PFSK-1 (cell line): ENCODE measurements at regions not wholly inside any gene's neighbourhood (a gene's known extent, or its start where the extent isn't known, plus 50 kb on each side); places are given as distances from the start of the nearest gene placed in this dataset.
A peak's percentile ranks its signal among the peaks of the same experiment; 100 is the strongest.

Experiments used
- FOXP2 ChIP-seq: optimal IDR thresholded peaks from 2 replicates; pipeline ENCODE3; 2011; ENCODE audit warnings: borderline replicate concordance, control low read depth, inconsistent platforms; ENCODE audit not compliant: insufficient read depth; ENCODE audit errors: extremely low read length, extremely low read depth
- POLR2AphosphoS5 ChIP-seq: IDR thresholded peaks from 2 replicates; pipeline ENCODE4 v1.6.1; 2012; ENCODE audit warnings: low read depth, mild to moderate bottlenecking, control low read depth, low read length, moderate library complexity
- SIN3A ChIP-seq: IDR thresholded peaks from 2 replicates; pipeline ENCODE4 v1.6.1; 2012; ENCODE audit warnings: mild to moderate bottlenecking, low read length, moderate library complexity, borderline replicate concordance; ENCODE audit not compliant: insufficient read depth
- TAF1 ChIP-seq: IDR thresholded peaks from 2 replicates; pipeline ENCODE4 v1.6.1; 2012; ENCODE audit warnings: low read length, control low read depth, borderline replicate concordance; ENCODE audit not compliant: insufficient read depth
- TF ChIP-seq, protein P1 (sequence below), 2 experiments: IDR thresholded peaks; 2 replicates each; pipeline versions ENCODE4 v1.6.1 to v1.8.0; 2011 to 2012; ENCODE audit warnings: low read depth in 2 of 2, low read length in 2 of 2, control low read depth in 1 of 2, inconsistent platforms in 1 of 2, mild to moderate bottlenecking in 1 of 2, moderate library complexity in 1 of 2; ENCODE audit not compliant: insufficient read depth in 1 of 2

DNA sequence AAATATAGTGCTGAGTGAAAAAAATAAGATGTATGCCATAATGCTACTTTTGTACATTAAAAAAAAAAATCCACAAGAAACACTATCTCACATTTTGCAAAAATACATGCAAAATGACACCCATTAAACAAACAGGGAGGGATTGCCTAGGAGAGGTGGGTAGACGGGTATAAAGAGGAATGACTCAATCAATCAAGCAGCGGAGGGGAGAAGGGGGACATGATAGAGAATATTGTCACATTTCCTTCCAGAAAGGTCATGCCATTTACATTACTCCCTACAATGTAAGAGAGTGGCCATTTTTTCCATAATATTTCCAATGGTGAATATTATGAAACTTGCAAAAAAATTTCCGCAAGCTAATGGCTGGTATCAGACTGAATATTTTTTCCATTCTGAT is 542.3 kb upstream of the TNP1 start:
- TF ChIP-seq TAF1 = no peak
- TF ChIP-seq SIN3A = no peak
- no peak for TF ChIP-seq POLR2AphosphoS5

DNA sequence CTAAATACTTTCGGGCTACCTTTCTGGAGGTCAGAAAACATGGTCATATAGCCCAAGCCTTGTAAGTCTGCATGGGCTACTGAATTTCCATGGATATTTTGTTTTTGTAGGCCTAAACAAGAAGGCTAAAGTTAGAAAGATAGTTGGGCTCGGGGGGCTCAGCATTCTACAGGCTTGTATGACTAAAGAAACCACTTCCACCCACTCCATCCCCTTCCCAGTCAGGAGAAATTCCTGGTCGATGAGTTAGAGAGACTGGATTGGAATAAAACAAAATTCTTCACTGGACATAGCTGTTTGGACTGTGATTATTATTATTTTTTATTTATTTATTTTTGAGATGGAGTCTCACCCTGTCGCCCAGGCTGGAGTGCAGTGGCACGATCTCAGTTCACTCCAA is 539.4 kb upstream of the TNP1 start:
- no peak for TF ChIP-seq FOXP2
- TF ChIP-seq SIN3A = no peak
- no peak for TF ChIP-seq POLR2AphosphoS5
- TF ChIP-seq TAF1 = no peak
- TF ChIP-seq, protein P1, sequence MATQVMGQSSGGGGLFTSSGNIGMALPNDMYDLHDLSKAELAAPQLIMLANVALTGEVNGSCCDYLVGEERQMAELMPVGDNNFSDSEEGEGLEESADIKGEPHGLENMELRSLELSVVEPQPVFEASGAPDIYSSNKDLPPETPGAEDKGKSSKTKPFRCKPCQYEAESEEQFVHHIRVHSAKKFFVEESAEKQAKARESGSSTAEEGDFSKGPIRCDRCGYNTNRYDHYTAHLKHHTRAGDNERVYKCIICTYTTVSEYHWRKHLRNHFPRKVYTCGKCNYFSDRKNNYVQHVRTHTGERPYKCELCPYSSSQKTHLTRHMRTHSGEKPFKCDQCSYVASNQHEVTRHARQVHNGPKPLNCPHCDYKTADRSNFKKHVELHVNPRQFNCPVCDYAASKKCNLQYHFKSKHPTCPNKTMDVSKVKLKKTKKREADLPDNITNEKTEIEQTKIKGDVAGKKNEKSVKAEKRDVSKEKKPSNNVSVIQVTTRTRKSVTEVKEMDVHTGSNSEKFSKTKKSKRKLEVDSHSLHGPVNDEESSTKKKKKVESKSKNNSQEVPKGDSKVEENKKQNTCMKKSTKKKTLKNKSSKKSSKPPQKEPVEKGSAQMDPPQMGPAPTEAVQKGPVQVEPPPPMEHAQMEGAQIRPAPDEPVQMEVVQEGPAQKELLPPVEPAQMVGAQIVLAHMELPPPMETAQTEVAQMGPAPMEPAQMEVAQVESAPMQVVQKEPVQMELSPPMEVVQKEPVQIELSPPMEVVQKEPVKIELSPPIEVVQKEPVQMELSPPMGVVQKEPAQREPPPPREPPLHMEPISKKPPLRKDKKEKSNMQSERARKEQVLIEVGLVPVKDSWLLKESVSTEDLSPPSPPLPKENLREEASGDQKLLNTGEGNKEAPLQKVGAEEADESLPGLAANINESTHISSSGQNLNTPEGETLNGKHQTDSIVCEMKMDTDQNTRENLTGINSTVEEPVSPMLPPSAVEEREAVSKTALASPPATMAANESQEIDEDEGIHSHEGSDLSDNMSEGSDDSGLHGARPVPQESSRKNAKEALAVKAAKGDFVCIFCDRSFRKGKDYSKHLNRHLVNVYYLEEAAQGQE (IDR thresholded peaks at IDR 0.05; ENCODE audit: insufficient read depth in 1 of 2, low read depth in 2 of 2, low read length in 2 of 2) = no peak

DNA sequence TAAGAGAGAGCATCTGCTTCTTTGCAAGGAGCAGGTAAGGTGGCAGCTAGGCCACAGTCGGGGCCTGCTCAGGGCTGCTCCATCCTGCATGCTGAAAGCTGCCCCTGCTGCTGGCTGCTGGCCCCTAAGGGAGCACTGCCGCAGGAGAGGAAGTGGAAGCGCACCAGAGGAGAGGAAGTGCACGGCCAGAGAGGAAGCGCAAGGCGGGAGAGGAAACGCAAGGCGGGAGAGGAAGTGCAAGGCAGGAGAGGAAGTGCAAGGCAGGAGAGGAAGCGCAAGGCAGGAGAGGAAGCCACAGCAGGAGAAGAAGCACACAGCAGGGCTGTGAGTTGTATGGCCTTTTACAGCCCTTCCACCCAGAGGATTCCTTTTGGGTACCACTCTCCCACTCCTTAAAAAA is 539.0 kb upstream of the TNP1 start:
- no peak for TF ChIP-seq POLR2AphosphoS5
- TF ChIP-seq, protein P1 (IDR thresholded peaks at IDR 0.05; ENCODE audit: insufficient read depth in 1 of 2, low read depth in 2 of 2, low read length in 2 of 2) = 0 out of 4 replicates have a peak, but pooled peaks of 1 of the 2 experiments have one; percentile 27

DNA sequence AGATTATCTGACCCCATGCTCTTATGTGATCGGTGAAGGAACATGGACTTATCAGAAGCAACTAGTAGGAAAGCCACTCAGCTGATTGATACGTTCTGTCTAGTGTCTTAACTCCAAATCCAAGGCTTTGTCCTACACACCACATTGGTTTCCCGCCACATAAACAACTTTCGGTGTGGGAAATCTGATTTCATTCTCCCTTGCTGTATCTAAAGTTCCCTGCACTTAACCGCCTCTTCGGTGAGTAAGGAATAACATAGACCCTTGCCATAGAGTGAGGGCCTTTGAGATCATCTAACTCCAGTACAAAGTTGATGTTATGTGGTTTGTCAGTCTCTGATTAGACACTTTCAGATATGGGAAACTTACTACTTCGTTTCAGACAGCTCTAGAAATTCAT is 538.2 kb upstream of the TNP1 start:
- TF ChIP-seq FOXP2 = no peak
- no peak for TF ChIP-seq POLR2AphosphoS5
- TF ChIP-seq SIN3A = no peak
- TF ChIP-seq, protein P1 (IDR thresholded peaks at IDR 0.05; ENCODE audit: insufficient read depth in 1 of 2, low read depth in 2 of 2, low read length in 2 of 2) = no peak
- TF ChIP-seq TAF1 = no peak

DNA sequence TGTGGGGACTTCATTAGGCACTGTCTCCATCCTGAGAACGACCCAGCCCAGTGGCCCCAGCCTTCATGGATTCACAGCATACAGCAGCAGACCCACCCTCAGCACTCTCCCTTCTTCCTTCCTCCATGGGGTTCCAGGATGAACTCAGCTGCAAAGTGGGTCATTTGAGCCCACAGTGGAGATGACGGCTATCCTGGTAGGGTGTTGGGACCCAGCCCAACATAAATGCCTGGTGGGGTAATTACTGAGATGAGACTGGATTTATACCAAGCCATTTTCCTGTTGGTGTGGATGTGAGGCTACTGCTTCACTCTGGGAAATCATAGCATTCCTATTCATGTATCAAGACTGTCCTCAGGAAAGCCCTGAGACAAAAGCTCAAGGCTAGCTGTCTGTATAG is 536.7 kb upstream of the TNP1 start:
- TF ChIP-seq, protein P1 (IDR thresholded peaks at IDR 0.05; ENCODE audit: insufficient read depth in 1 of 2, low read depth in 2 of 2, low read length in 2 of 2) = no peak
- TF ChIP-seq POLR2AphosphoS5 (no peak), FOXP2 (no peak), TAF1 (no peak), SIN3A (no peak)
